ENCODE measurements at regions not wholly inside any gene's neighbourhood (a gene's known extent, or its start where the extent isn't known, plus 50 kb on each side); places are given as distances from the start of the nearest gene placed in this dataset.

GRCh38 chr6:129967427-129967826 is 51.0 kb upstream of the L3MBTL3 start:
- in situ Hi-C loops (cut with MboI; ENCODE audit: low sequenced_read_pairs): no loop called here

- in situ Hi-C loops (cut with MboI; ENCODE audit: low sequenced_read_pairs): no loop called here
These were observed 52.3 kb upstream of the L3MBTL3 start for GRCh38 chr6:129966125-129966524.

- in situ Hi-C loops (cut with MboI; ENCODE audit: low sequenced_read_pairs): no loop called here
These were observed 53.3 kb upstream of the L3MBTL3 start for GRCh38 chr6:129965096-129965495.

GRCh38 chr6:129959358-129959930 is 58.9 kb upstream of the L3MBTL3 start:
- in situ Hi-C loops (cut with MboI; ENCODE audit: low sequenced_read_pairs): no loop called here

GRCh38 chr6:129957941-129958898 is 60.2 kb upstream of the L3MBTL3 start:
- in situ Hi-C loops (cut with MboI; ENCODE audit: low sequenced_read_pairs): no loop called here

- in situ Hi-C loops (cut with MboI; ENCODE audit: low sequenced_read_pairs): no loop called here
These were observed 62.8 kb upstream of the L3MBTL3 start for GRCh38 chr6:129955584-129955983.

- in situ Hi-C loops (cut with MboI; ENCODE audit: low sequenced_read_pairs): no loop called here
These were observed 63.5 kb upstream of the L3MBTL3 start for GRCh38 chr6:129954749-129955431.

GRCh38 chr6:129947797-129948196 is 70.6 kb upstream of the L3MBTL3 start:
- in situ Hi-C loops (cut with MboI; ENCODE audit: low sequenced_read_pairs): loop anchor here (25.0 kb wide), 1 partner anchor 360 kb away; no protein-coding TSS in a partner anchor

GRCh38 chr6:129946439-129947140 is 71.8 kb upstream of the L3MBTL3 start:
- in situ Hi-C loops (cut with MboI; ENCODE audit: low sequenced_read_pairs): loop anchor here (25.0 kb wide), 1 partner anchor 359 kb away; no protein-coding TSS in a partner anchor

GRCh38 chr6:129943637-129944271 is 74.6 kb upstream of the L3MBTL3 start:
- in situ Hi-C loops (cut with MboI; ENCODE audit: low sequenced_read_pairs): loop anchor here (25.0 kb wide), 1 partner anchor 356 kb away; no protein-coding TSS in a partner anchor

- in situ Hi-C loops (cut with MboI; ENCODE audit: low sequenced_read_pairs): loop anchor here (25.0 kb wide), 1 partner anchor 353 kb away; no protein-coding TSS in a partner anchor
These were observed 77.8 kb upstream of the L3MBTL3 start for GRCh38 chr6:129940454-129941195.

- in situ Hi-C loops (cut with MboI; ENCODE audit: low sequenced_read_pairs): loop anchor here (25.0 kb wide), 1 partner anchor 351 kb away; no protein-coding TSS in a partner anchor
These were observed 77.3 kb upstream of the TMEM244 start for GRCh38 chr6:129938249-129939020.

- in situ Hi-C loops (cut with MboI; ENCODE audit: low sequenced_read_pairs): loop anchor here (25.0 kb wide), 1 partner anchor 349 kb away; no protein-coding TSS in a partner anchor
These were observed 75.4 kb upstream of the TMEM244 start for GRCh38 chr6:129936329-129937165.

- in situ Hi-C loops (cut with MboI; ENCODE audit: low sequenced_read_pairs): loop anchor here (25.0 kb wide), 1 partner anchor 345 kb away; no protein-coding TSS in a partner anchor
These were observed 71.2 kb upstream of the TMEM244 start for GRCh38 chr6:129932321-129932720.

GRCh38 chr6:129929433-129929832 is 68.3 kb upstream of the TMEM244 start:
- in situ Hi-C loops (cut with MboI; ENCODE audit: low sequenced_read_pairs): loop anchor here (25.0 kb wide), 1 partner anchor 342 kb away; no protein-coding TSS in a partner anchor

GRCh38 chr6:129923530-129924250 is 62.6 kb upstream of the TMEM244 start:
- in situ Hi-C loops (cut with MboI; ENCODE audit: low sequenced_read_pairs): no loop called here

All from HL-60/S4 treated with phorbol 12-myristate 13-acetate at 8.2 ng/mL for 4 days and 3 days (cell line).